ENCODE measurements at regions not wholly inside any gene's neighbourhood (a gene's known extent, or its start where the extent isn't known, plus 50 kb on each side); places are given as distances from the start of the nearest gene placed in this dataset.

DNA sequence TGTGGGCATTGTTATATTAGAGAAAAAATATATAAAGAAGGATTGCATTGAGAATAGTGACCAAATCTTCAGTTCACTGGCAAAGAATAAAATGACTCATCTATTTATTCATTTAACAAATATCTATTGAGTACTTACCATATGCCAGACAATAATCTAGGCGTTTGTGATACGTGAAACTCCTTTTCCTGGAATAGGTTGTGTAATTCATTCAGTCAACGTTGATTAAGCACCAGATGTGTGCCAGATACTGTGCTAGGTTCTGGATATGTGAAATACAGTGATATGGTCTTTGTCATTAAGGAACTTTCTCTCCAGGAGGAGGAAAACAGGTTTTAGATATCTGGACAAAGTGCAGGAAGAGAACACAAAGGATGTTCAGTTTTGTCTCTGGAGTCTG lies 344.5 kb downstream of the RWDD3 start:
- TF ChIP-seq, protein P1, sequence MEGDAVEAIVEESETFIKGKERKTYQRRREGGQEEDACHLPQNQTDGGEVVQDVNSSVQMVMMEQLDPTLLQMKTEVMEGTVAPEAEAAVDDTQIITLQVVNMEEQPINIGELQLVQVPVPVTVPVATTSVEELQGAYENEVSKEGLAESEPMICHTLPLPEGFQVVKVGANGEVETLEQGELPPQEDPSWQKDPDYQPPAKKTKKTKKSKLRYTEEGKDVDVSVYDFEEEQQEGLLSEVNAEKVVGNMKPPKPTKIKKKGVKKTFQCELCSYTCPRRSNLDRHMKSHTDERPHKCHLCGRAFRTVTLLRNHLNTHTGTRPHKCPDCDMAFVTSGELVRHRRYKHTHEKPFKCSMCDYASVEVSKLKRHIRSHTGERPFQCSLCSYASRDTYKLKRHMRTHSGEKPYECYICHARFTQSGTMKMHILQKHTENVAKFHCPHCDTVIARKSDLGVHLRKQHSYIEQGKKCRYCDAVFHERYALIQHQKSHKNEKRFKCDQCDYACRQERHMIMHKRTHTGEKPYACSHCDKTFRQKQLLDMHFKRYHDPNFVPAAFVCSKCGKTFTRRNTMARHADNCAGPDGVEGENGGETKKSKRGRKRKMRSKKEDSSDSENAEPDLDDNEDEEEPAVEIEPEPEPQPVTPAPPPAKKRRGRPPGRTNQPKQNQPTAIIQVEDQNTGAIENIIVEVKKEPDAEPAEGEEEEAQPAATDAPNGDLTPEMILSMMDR (conservative IDR thresholded peaks at IDR 0.05; ENCODE audit: low read length), result no peak
- no peak for TF ChIP-seq EZH2phosphoT487 (IDR thresholded peaks at IDR 0.05; ENCODE audit: borderline replicate concordance, low read depth, low read length)

All from OCI-LY7 (cell line).